GM20000 (cell line): ENCODE measurements at regions not wholly inside any gene's neighbourhood (a gene's known extent, or its start where the extent isn't known, plus 50 kb on each side); places are given as distances from the start of the nearest gene placed in this dataset.

Experiments
- DNase-seq: peaks from one replicate; pipeline ENCODE4 v3.0.0; 2012; ENCODE audit warnings: low spot score
- CTCF ChIP-seq: IDR thresholded peaks from 2 replicates; pipeline ENCODE4 v1.5.1; 2012; ENCODE audit warnings: mild to moderate bottlenecking, control low read depth; ENCODE audit errors: extremely low read depth, missing control alignments

- no peak for TF ChIP-seq CTCF
- DNase-seq = no peak
These were observed 1077.3 kb upstream of the ADGRL3 start for GRCh38 chr4:60122820-60123219.

- no peak for TF ChIP-seq CTCF
- DNase-seq = no peak
These were observed 1071.2 kb upstream of the ADGRL3 start for GRCh38 chr4:60128888-60129287.

- TF ChIP-seq CTCF = no peak
These were observed 1070.4 kb upstream of the ADGRL3 start for GRCh38 chr4:60129740-60130139.

GRCh38 chr4:60133375-60133774, 1066.8 kb upstream of the ADGRL3 start:
- TF ChIP-seq CTCF = no peak
- no peak for DNase-seq

More at GRCh38 chr4:60129740-60130139, 1070.4 kb upstream of the ADGRL3 start:
- no peak for DNase-seq

GRCh38 chr4:60134099-60134498, 1066.0 kb upstream of the ADGRL3 start:
- no peak for DNase-seq
- TF ChIP-seq CTCF = no peak

- TF ChIP-seq CTCF = no peak
- DNase-seq = no peak
These were observed 1045.0 kb upstream of the ADGRL3 start for GRCh38 chr4:60155088-60155487.

- no peak for TF ChIP-seq CTCF
- no peak for DNase-seq
These were observed 1027.0 kb upstream of the ADGRL3 start for GRCh38 chr4:60173103-60173502.
